NCI-H510A treated with DMSO at 0.1 percent for 48 hours (cell line): ENCODE measurements at regions not wholly inside any gene's neighbourhood (a gene's known extent, or its start where the extent isn't known, plus 50 kb on each side); places are given as distances from the start of the nearest gene placed in this dataset.
"Not testable (repeated sequence)": the region's sequence is repeated elsewhere in the genome, so short reads cannot be mapped to it uniquely, and the experiment has no call there.

Experiments used
- DNase-seq: peaks from one replicate; lab custom pipeline; 2025; lab: John Stamatoyannopoulos, UW

GRCh38 chr1:14137411-14138134, 437.6 kb downstream of the PRDM2 start:
- DNase-seq = no peak

- DNase-seq = no peak
These were observed 438.1 kb downstream of the PRDM2 start for GRCh38 chr1:14138135-14138506.

GRCh38 chr1:14138687-14139086, 438.7 kb downstream of the PRDM2 start:
- no peak for DNase-seq

GRCh38 chr1:14140831-14141401, 440.9 kb downstream of the PRDM2 start:
- DNase-seq = no peak

GRCh38 chr1:14141656-14142055, 441.7 kb downstream of the PRDM2 start:
- DNase-seq = no peak

DNA sequence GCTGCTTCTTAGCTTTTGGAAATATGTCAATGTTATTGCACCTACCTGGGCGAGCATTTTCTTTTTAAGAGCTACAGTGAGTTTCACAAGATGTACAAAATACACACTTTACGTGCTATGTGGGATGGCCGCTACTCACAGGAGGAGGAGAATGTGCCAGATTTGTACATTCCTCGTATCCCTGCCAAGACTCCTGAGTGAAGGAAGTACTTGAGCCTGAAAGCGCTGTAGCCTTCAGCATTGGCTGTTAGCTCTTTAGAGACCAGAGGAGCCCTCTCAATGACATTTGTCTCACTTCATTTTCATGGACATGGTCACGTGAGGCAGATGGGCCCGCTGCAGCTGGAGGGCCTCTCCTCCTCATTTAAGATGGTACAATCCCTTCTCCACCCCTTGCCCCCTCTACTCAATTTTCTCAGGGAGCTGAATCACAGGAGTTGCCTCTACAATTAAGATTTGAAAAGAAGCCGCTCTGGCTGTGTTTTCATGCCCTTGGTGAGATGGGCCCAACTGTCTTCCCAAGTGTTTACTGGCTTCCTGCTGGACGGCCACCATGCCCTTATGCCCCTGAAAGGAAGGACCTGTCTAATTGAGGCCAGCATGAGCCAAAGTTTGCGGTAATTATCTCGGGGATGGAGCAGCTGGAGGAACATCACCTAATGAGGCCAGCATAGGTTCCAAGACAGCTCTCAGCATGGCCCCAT, 442.6 kb downstream of the PRDM2 start:
- peak; percentile 80 for DNase-seq

DNA sequence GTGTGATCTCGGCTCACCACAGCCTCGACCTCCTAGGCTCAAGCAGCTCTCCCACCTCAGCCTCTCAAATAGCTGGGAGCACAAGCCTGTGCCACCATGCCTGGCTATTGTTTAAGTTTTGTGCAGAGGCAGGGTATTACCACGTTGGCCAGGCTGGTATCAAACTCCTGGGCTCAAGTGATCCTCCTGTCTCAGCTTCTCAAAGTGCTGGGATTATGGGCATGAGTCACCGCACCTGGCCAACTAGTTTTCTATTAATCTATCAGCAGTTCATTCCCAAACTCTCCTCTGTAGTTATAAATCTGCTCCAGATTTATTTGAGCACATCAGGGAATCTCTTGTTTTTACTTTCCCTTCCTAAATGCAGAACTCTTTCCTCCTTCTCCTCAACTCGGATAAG, 443.8 kb downstream of the PRDM2 start:
- DNase-seq = no peak

- no peak for DNase-seq
These were observed 448.5 kb downstream of the PRDM2 start for GRCh38 chr1:14148526-14148925.

- no peak for DNase-seq
These were observed 449.1 kb upstream of the KAZN start for GRCh38 chr1:14149431-14149830.

DNA sequence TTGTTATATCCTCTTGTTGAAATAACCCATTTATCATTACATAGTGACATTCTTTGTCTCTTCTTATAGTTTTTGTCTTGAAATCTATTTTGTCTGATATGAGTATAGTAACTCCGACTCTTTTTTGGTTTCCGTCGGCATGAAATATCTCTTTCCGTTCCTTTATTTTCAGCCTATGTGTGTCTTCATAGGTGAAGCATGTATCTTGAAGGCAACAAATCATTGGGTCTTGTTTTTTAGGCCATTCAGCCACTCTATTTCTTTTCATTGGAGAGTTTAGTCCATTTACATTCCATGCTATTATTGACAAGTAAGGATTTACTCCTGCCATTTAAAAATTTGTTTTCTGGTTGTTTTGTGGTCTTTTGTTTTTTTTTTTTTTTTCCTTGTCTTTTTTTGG, 441.9 kb upstream of the KAZN start:
- DNase-seq = no peak

GRCh38 chr1:14160781-14161180, 437.7 kb upstream of the KAZN start:
- DNase-seq = no peak

GRCh38 chr1:14163246-14163645, 435.2 kb upstream of the KAZN start:
- DNase-seq = no peak

DNA sequence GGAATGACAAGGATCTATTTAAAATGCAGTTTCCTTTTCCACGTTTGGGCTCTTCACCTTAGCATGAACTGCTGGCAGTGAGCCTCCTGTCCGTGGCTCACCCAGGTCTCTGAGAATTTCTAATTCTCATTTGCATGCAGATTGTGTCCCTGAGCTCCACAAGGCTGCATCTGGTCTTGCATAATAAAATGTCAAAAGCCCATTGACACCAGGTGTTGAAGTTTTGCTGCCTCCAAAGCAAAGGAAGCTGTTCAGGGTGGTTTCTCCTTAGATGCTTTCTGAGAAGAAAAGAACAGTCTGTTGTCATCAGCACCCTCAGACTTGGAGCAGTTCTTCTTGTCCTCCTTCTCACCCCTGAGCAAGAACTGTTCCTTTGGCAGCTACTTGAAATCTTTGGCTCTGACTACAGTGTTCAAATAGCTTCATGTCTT, 433.1 kb upstream of the KAZN start:
- peak; percentile 38 for DNase-seq

DNA sequence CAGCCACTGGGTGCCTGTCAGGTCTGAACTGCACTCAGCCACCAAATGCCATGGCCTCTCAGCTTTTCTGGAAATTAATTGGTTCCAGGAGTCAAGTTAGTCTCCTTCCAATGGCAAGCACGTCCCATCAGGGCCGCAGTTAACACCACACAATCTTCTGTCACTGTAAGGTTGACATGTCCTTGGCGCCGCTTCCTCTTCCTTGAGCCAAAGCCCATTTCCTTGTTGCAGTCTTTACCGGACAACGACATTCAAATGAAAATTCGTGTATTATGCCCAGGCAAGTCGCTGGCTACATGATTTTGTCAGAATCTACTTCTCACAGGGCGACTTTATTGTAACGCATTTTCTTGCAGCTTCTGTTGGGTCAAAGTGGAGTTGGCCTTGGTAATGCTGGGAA, 430.6 kb upstream of the KAZN start:
- DNase-seq = no peak

DNA sequence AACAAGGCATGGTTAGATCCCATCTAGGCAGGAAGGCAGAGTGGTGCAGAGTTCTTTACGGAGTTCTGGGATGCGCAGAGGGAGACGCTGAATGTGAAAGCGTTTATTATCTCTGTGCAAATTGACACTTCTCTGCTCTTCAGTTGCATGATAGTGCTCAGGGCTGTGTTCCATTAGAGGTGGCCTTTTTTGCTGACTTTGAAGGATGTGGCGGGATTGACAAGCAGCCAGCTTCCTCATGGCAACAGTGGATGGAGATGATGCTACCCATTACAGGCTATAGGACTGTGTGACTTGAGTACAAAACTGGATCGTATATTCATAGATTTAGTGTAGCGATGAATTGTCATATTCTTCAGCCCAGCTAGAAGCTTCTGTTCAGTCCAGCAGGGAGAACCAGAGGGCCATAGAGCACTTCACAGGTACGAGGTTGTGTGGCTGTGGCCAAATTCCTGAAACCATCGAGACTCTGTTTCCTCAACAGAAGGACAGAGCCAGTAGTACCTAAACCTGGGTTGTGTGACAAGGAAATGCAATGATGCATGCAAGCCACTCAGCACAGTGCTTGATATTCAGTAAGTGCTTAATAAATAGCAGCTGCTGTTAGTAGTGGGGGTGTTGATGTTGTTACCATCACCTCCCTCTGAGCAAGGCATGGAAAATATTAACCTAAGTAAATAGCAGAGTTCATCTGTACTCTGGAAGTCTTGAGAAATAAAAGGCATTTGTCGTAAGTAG, 430.0 kb upstream of the KAZN start:
- DNase-seq = peak; percentile 94

DNA sequence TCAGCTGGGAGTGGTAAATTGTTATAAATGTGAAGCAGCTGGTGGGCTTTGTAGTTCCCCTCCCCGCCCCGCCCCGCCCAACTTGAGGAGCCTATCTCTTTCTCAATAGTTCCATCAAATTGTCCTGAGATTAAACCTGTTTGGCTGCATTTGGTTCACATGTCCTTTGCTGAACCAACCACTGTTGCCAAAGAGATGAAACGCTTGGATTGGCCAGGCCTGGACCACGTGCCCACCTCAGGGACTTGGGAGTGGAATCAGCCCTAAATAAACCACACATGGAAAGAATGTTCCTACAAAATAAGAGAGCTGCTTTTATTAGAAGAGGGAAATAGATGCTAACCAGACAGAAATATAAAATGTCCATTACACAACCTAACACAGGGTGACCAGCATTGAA, 424.9 kb upstream of the KAZN start:
- no peak for DNase-seq

DNA sequence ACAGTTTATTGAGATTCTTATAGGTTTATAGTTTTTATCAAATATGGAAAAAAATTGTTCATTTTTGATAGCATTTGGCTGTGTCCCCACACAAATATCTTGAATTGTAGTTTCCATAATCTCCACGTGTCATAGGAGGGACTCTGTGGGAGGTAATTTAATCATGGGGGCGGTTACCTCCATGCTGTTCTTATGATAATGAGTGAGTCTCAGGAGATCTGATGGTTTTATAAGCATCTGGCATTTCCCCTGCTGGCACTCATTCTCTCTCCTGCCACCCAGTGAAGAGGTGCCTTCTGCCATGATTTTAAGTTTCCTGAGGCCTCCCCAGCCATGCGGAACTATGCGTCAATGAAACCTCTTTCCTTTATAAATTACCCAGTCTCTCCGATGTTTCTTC, 420.6 kb upstream of the KAZN start:
- not testable (repeated sequence) for DNase-seq

DNA sequence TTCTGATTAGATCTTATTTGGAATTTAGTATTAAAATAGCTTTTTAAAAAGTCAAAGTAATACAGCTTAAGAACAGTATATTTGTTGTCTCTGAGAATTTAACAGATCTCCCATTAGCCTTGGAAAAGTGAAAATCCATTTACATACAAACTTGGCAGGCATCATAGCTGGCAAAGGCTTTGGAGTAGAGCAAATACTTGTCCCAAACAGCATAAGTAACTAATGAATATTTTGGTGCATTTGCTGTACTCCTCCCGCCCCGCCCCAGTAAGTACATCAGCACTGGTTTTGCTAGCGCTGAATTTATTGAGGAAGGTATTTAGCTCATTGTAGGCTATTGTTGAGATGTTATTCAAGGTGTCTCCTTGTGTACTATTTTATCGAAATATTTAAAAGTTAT, 417.7 kb upstream of the KAZN start:
- DNase-seq = no peak

DNA sequence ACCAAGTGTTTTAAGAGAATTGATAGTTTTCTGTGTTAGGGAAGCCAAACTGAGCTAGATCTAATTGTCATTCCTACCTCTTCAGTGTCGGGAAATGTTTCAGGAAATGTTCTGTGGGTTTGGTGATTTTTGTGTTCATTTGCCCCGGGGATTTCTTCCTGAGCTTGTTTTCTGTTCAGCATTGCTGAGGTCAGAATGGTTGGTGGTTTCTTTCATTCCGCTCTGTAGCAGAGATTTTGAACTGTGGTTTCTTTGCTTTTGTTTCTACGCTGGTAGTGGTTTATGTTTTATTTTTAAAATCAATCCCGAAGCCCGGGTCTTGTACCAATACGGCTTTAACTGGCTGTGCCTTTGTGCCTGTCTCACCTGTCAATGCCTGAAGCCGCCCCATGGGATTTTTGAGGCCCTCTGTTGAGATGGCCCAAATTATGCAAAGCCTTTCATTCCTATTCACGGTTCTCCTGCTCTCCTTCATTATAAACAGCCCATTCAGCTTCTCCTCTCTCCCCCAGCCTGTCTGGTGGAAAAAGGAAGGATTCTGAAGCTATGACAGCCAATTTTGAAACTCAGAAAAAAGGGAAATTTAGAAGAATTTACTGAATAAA, 417.2 kb upstream of the KAZN start:
- DNase-seq = no peak

- DNase-seq = no peak
These were observed 415.6 kb upstream of the KAZN start for GRCh38 chr1:14182856-14183255.

DNA sequence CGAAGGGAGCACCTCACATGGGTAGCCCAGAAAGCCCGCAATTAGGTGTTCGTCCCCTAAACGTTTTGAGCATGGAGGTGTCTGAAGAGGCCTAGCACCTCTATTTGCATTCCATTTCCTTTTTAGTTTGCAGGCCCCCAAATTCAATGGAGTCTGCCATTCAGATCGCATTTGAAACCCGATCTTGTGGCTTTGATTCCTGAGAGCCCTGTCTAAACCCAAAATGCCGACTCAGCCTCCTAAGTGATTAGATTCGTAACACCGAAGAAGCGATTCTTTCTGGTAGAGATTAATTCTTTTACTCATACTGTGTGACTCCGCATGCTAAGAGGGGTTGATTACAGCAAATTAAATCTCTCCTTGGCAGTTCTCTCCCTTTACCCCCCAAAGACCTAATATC, 415.2 kb upstream of the KAZN start:
- DNase-seq = no peak

DNA sequence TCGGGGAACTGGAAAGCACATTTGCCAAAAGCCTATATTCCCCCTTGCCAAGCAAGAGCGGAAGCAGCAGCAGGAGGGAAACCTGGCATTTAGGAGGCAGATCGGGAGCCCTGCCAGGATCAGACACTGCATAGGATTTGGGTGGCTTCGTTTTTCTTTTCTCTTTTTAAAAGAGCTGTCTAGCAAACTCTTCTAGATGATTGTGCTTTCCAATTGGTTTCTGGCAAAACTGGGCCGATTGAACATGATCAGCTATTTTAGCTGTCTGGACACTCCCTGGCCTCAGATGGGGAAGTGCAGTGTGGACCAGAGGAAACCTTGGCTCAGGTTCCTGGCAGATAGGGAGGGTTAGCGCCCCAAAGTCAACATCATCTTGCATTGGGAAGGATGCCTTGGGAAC, 414.0 kb upstream of the KAZN start:
- no peak for DNase-seq
